ENCODE measurements at regions not wholly inside any gene's neighbourhood (a gene's known extent, or its start where the extent isn't known, plus 50 kb on each side); places are given as distances from the start of the nearest gene placed in this dataset.

GRCh38 chr5:141769671-141770070, 87.6 kb upstream of the ARAP3 start:
- no peaks in the 10 kb centered on the region for H3K9me2 ChIP-seq (replicated peaks; ENCODE audit: low read length)
- no peaks in the 10 kb centered on the region for H3K79me2 ChIP-seq (ENCODE audit: low read length)
- no peaks in the 10 kb centered on the region for H4K20me1 ChIP-seq (ENCODE audit: low read length)
- POLR2A ChIA-PET (ENCODE audit: unreplicated experiment), result no interaction called here
- no peaks in the 10 kb centered on the region for H3K36me3 ChIP-seq (ENCODE audit: low read depth, low read length)
- no peaks in the 10 kb centered on the region for H3K4me1 ChIP-seq (ENCODE audit: insufficient read depth, low read length)
- CTCF ChIA-PET, result no interaction called here
- H3K9me3 ChIP-seq (ENCODE audit: low read length), result no peaks in the 10 kb centered on the region
- intact Hi-C loops (cut with micrococcal nuclease), result no loop called here
- DNase-seq (no peak), ATAC-seq (no peak)
- no peak overlapping the region for H3K4me2 ChIP-seq (ENCODE audit: low read length)
- no peak for TF ChIP-seq EZH2 (IDR thresholded peaks at IDR 0.05; ENCODE audit: low read length, unreplicated experiment)
- H3K4me3 ChIP-seq (ENCODE audit: low read length), result no peak overlapping the region
- no peaks in the 10 kb centered on the region for H3F3A ChIP-seq (ENCODE audit: low read length, unreplicated experiment)
- no peak overlapping the region for H3K27ac ChIP-seq (ENCODE audit: low read length)
- no peak overlapping the region for H3K9ac ChIP-seq (ENCODE audit: low read length)
- H2AFZ ChIP-seq (ENCODE audit: low read length), result no peak overlapping the region
- no TSS peak for BruUV-seq (replicated peaks)
- no peaks in the 10 kb centered on the region for H3K27me3 ChIP-seq (ENCODE audit: low read length)

DNA sequence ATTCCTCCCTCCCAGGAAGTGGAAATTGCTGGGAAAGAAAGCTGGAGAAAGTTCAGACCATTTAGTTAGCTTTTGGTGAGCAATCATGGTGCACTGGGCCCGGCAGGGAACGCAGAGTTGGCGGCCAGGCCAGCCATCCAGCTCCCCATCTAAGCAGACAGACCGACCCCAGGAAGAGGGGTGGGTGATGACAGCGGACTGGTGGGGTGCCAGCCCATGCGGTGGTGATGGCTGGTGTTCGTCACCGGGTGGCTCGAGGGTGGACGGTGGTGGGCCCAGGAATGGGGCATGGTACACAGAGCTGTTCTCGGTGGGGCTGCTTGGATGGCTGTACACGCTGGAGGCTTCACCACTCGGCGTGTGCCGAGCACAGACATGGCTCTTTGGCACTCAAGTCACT, 85.6 kb upstream of the ARAP3 start:
- no peaks in the 10 kb centered on the region for H3K9me2 ChIP-seq (replicated peaks; ENCODE audit: low read length)
- H2AFZ ChIP-seq (ENCODE audit: low read length), result no peak overlapping the region
- intact Hi-C loops (cut with micrococcal nuclease), result no loop called here
- H3K27ac ChIP-seq (ENCODE audit: low read length), result no peak overlapping the region
- H3K27me3 ChIP-seq (ENCODE audit: low read length), result no peaks in the 10 kb centered on the region
- no peaks in the 10 kb centered on the region for H3F3A ChIP-seq (ENCODE audit: low read length, unreplicated experiment)
- no peaks in the 10 kb centered on the region for H3K36me3 ChIP-seq (ENCODE audit: low read depth, low read length)
- ATAC-seq (no peak), DNase-seq (no peak)
- no peaks in the 10 kb centered on the region for H3K4me1 ChIP-seq (ENCODE audit: insufficient read depth, low read length)
- no peak overlapping the region for H3K9ac ChIP-seq (ENCODE audit: low read length)
- H3K4me3 ChIP-seq (ENCODE audit: low read length), result no peak overlapping the region
- H4K20me1 ChIP-seq (ENCODE audit: low read length), result no peaks in the 10 kb centered on the region
- no TSS peak for BruUV-seq (replicated peaks)
- H3K9me3 ChIP-seq (ENCODE audit: low read length), result no peaks in the 10 kb centered on the region
- CTCF ChIA-PET, result no interaction called here
- H3K4me2 ChIP-seq (ENCODE audit: low read length), result no peak overlapping the region
- POLR2A ChIA-PET (ENCODE audit: unreplicated experiment), result no interaction called here
- H3K79me2 ChIP-seq (ENCODE audit: low read length), result no peaks in the 10 kb centered on the region
- no peak for TF ChIP-seq EZH2phosphoT487 (IDR thresholded peaks at IDR 0.05; ENCODE audit: borderline replicate concordance, low read length)
- TF ChIP-seq, protein P1, sequence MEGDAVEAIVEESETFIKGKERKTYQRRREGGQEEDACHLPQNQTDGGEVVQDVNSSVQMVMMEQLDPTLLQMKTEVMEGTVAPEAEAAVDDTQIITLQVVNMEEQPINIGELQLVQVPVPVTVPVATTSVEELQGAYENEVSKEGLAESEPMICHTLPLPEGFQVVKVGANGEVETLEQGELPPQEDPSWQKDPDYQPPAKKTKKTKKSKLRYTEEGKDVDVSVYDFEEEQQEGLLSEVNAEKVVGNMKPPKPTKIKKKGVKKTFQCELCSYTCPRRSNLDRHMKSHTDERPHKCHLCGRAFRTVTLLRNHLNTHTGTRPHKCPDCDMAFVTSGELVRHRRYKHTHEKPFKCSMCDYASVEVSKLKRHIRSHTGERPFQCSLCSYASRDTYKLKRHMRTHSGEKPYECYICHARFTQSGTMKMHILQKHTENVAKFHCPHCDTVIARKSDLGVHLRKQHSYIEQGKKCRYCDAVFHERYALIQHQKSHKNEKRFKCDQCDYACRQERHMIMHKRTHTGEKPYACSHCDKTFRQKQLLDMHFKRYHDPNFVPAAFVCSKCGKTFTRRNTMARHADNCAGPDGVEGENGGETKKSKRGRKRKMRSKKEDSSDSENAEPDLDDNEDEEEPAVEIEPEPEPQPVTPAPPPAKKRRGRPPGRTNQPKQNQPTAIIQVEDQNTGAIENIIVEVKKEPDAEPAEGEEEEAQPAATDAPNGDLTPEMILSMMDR (conservative IDR thresholded peaks at IDR 0.05; ENCODE audit: low read depth, low read length), result no peak
- no peak for TF ChIP-seq EZH2 (IDR thresholded peaks at IDR 0.05; ENCODE audit: low read length, unreplicated experiment)

GRCh38 chr5:141765896-141766551, 84.0 kb upstream of the ARAP3 start:
- no peak overlapping the region for H2AFZ ChIP-seq (ENCODE audit: low read length)
- H3K4me3 ChIP-seq (ENCODE audit: low read length), result no peak overlapping the region
- no peak overlapping the region for H3K4me2 ChIP-seq (ENCODE audit: low read length)
- no peak overlapping the region for H3K9ac ChIP-seq (ENCODE audit: low read length)
- no peaks in the 10 kb centered on the region for H3K9me3 ChIP-seq (ENCODE audit: low read length)
- intact Hi-C loops (cut with micrococcal nuclease), result no loop called here
- ChIA-PET CTCF (no interaction called here), POLR2A (ENCODE audit: unreplicated experiment) (no interaction called here)
- no peak for DNase-seq
- no peak overlapping the region for H3K27ac ChIP-seq (ENCODE audit: low read length)
- no peaks in the 10 kb centered on the region for H3F3A ChIP-seq (ENCODE audit: low read length, unreplicated experiment)
- no peaks in the 10 kb centered on the region for H4K20me1 ChIP-seq (ENCODE audit: low read length)
- TF ChIP-seq EZH2phosphoT487 (IDR thresholded peaks at IDR 0.05; ENCODE audit: borderline replicate concordance, low read length) (no peak), EZH2 (IDR thresholded peaks at IDR 0.05; ENCODE audit: low read length, unreplicated experiment) (no peak)
- TF ChIP-seq, protein P1 (conservative IDR thresholded peaks at IDR 0.05; ENCODE audit: low read depth, low read length), result no peak
- no peaks in the 10 kb centered on the region for H3K79me2 ChIP-seq (ENCODE audit: low read length)
- H3K9me2 ChIP-seq (replicated peaks; ENCODE audit: low read length), result no peaks in the 10 kb centered on the region
- no peaks in the 10 kb centered on the region for H3K27me3 ChIP-seq (ENCODE audit: low read length)
- BruUV-seq (replicated peaks), result no TSS peak
- ATAC-seq, result no peak
- no peaks in the 10 kb centered on the region for H3K4me1 ChIP-seq (ENCODE audit: insufficient read depth, low read length)
- H3K36me3 ChIP-seq (ENCODE audit: low read depth, low read length), result no peaks in the 10 kb centered on the region
